ENCODE measurements at regions not wholly inside any gene's neighbourhood (a gene's known extent, or its start where the extent isn't known, plus 50 kb on each side); places are given as distances from the start of the nearest gene placed in this dataset.
"Not testable (repeated sequence)": the region's sequence is repeated elsewhere in the genome, so short reads cannot be mapped to it uniquely, and the experiment has no call there.

DNA sequence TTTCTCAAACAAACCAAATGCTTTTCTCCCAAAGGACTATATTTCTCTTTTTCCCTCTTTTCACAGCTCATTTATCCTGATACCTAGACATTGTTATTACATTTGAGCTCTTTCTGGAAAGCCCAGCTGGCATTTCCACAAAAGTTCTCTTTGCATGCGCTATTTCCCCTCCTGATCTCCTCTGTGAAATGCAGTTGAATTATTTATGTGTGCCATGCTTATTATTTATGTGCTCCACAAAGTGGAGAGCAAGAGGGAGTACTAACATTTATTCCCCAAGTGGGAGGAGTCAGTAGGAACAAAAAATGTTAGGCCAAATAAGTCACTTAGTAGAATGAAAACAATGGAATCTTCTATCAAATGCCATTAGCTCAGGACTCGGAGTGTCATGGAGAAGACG, 626.6 kb upstream of the IGFBP7 start:
- Histone ChIP-seq H3K4me3 (ENCODE audit: low read depth, low read length, poor library complexity, severe bottlenecking) (no peak overlapping the region), H3K79me2 (ENCODE audit: insufficient read depth, low read depth, low read length) (no peaks in the 10 kb centered on the region), H3K36me3 (ENCODE audit: insufficient read depth, low read length) (no peaks in the 10 kb centered on the region), H3K9me3 (ENCODE audit: low read length) (no peaks in the 10 kb centered on the region), H3K9me2 (ENCODE audit: insufficient read depth, low read length) (no peaks in the 10 kb centered on the region), H3K27ac (ENCODE audit: low read depth, low read length, poor library complexity, severe bottlenecking) (no peak overlapping the region), H3K4me1 (ENCODE audit: insufficient read depth, low read length, poor library complexity, severe bottlenecking) (no peaks in the 10 kb centered on the region), H2AFZ (ENCODE audit: low read length) (no peak overlapping the region), H4K20me1 (ENCODE audit: insufficient read depth, low read length) (no peaks in the 10 kb centered on the region), H3K4me2 (ENCODE audit: low read length) (no peak overlapping the region)
- BruUV-seq (replicated peaks), result no TSS peak
- no peak for DNase-seq (ENCODE audit: low spot score)
- intact Hi-C loops (cut with micrococcal nuclease; ENCODE audit: unreplicated experiment), result no loop called here
- TF ChIP-seq CTCF (conservative IDR thresholded peaks at IDR 0.05; ENCODE audit: low read length) (no peak), EZH2phosphoT487 (IDR thresholded peaks at IDR 0.05; ENCODE audit: borderline replicate concordance, low read depth, low read length) (no peak)
- ChIA-PET POLR2A (interaction anchor here (1.1 kb wide), 1 partner anchor 129 kb away, joined by 3 read pairs; no protein-coding TSS in a partner anchor), CTCF (ENCODE audit: unreplicated experiment) (no interaction called here)

GRCh38 chr4:57734104-57734670, 624.0 kb upstream of the IGFBP7 start:
- Histone ChIP-seq H3K9me3 (ENCODE audit: low read length) (no peaks in the 10 kb centered on the region), H3K79me2 (ENCODE audit: insufficient read depth, low read depth, low read length) (no peaks in the 10 kb centered on the region), H2AFZ (ENCODE audit: low read length) (no peak overlapping the region), H3K4me3 (ENCODE audit: low read depth, low read length, poor library complexity, severe bottlenecking) (no peak overlapping the region), H3K4me2 (ENCODE audit: low read length) (no peak overlapping the region), H4K20me1 (ENCODE audit: insufficient read depth, low read length) (no peaks in the 10 kb centered on the region), H3K36me3 (ENCODE audit: insufficient read depth, low read length) (no peaks in the 10 kb centered on the region), H3K9me2 (ENCODE audit: insufficient read depth, low read length) (no peaks in the 10 kb centered on the region), H3K4me1 (ENCODE audit: insufficient read depth, low read length, poor library complexity, severe bottlenecking) (no peaks in the 10 kb centered on the region), H3K27ac (ENCODE audit: low read depth, low read length, poor library complexity, severe bottlenecking) (no peak overlapping the region)
- TF ChIP-seq EZH2phosphoT487 (IDR thresholded peaks at IDR 0.05; ENCODE audit: borderline replicate concordance, low read depth, low read length) (no peak), CTCF (conservative IDR thresholded peaks at IDR 0.05; ENCODE audit: low read length) (no peak)
- BruUV-seq (replicated peaks), result no TSS peak
- DNase-seq (ENCODE audit: low spot score), result no peak
- intact Hi-C loops (cut with micrococcal nuclease; ENCODE audit: unreplicated experiment), result no loop called here
- CTCF ChIA-PET (ENCODE audit: unreplicated experiment), result no interaction called here
- POLR2A ChIA-PET, result no interaction called here

- CTCF ChIA-PET (ENCODE audit: unreplicated experiment); H3K4me1 ChIP-seq (ENCODE audit: insufficient read depth, low read length, poor library complexity, severe bottlenecking); H3K36me3 ChIP-seq (ENCODE audit: insufficient read depth, low read length); H3K9me2 ChIP-seq (ENCODE audit: insufficient read depth, low read length); H3K4me2 ChIP-seq (ENCODE audit: low read length); H3K9me3 ChIP-seq (ENCODE audit: low read length); H2AFZ ChIP-seq (ENCODE audit: low read length); H3K4me3 ChIP-seq (ENCODE audit: low read depth, low read length, poor library complexity, severe bottlenecking); BruUV-seq (replicated peaks); POLR2A ChIA-PET; intact Hi-C loops (cut with micrococcal nuclease; ENCODE audit: unreplicated experiment); H3K79me2 ChIP-seq (ENCODE audit: insufficient read depth, low read depth, low read length); H4K20me1 ChIP-seq (ENCODE audit: insufficient read depth, low read length); DNase-seq (ENCODE audit: low spot score); H3K27ac ChIP-seq (ENCODE audit: low read depth, low read length, poor library complexity, severe bottlenecking): not testable (repeated sequence)
Observed at GRCh38 chr4:57729775-57730570, 619.8 kb upstream of the IGFBP7 start.
